ENCODE measurements at regions not wholly inside any gene's neighbourhood (a gene's known extent, or its start where the extent isn't known, plus 50 kb on each side); places are given as distances from the start of the nearest gene placed in this dataset.

GRCh38 chr3:99126316-99126715 lies 224.8 kb upstream of the DCBLD2 start:
- no peak for TF ChIP-seq CTCF (IDR thresholded peaks at IDR 0.05; ENCODE audit: low read depth, low read length)
- H3K4me3 ChIP-seq (ENCODE audit: low read depth, low read length) = no peak overlapping the region
- DNase-seq (ENCODE audit: low read depth, low spot score) = peak; percentile 8
- in situ Hi-C loops (cut with HindIII; ENCODE audit: low sequenced_read_pairs) = no loop called here

DNA sequence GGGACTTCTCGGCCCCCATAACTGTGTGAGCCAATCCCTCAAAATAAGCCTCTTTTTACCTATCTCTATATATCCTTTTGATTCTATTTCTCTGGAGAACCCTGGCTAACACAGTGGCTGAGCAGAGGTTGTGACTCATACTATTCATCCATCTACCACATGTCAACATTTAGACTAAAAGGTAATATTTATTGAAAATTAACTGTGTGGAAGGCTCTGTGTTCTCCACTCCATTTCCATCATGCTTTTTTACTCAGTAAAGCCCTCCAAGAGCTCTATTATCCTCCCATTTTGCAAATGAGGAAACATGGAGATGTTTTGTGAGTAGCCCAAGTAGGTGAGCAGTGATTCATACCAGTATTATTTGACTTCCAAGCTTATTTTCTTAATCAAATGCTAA lies 217.9 kb upstream of the DCBLD2 start:
- in situ Hi-C loops (cut with HindIII; ENCODE audit: low sequenced_read_pairs) = no loop called here
- no peak overlapping the region for H3K4me3 ChIP-seq (ENCODE audit: low read depth, low read length)
- no peak for TF ChIP-seq CTCF (IDR thresholded peaks at IDR 0.05; ENCODE audit: low read depth, low read length)
- peak; percentile 33 for DNase-seq (ENCODE audit: low read depth, low spot score)

DNA sequence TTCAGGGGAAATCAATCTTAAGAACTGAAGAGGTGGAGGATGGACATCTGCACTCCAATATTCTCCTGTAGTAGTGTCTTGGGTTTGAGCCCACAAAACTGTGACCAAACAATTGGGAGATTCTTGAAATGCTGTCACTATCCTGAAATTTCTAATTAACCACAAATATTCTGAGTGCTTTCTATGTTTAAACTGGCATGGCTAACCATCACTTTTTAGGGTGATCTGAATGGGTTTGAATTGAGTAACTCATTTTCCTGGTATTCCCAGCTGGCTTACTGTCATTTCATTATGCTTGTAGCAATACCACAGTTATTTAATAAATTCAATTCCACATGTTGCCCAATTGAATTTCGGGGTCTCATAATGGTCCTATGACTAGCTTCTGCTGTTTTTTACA lies 216.9 kb upstream of the DCBLD2 start:
- TF ChIP-seq CTCF (IDR thresholded peaks at IDR 0.05; ENCODE audit: low read depth, low read length) = no peak
- in situ Hi-C loops (cut with HindIII; ENCODE audit: low sequenced_read_pairs) = no loop called here
- peak; percentile 42 for DNase-seq (ENCODE audit: low read depth, low spot score)
- H3K4me3 ChIP-seq (ENCODE audit: low read depth, low read length) = no peak overlapping the region

DNA sequence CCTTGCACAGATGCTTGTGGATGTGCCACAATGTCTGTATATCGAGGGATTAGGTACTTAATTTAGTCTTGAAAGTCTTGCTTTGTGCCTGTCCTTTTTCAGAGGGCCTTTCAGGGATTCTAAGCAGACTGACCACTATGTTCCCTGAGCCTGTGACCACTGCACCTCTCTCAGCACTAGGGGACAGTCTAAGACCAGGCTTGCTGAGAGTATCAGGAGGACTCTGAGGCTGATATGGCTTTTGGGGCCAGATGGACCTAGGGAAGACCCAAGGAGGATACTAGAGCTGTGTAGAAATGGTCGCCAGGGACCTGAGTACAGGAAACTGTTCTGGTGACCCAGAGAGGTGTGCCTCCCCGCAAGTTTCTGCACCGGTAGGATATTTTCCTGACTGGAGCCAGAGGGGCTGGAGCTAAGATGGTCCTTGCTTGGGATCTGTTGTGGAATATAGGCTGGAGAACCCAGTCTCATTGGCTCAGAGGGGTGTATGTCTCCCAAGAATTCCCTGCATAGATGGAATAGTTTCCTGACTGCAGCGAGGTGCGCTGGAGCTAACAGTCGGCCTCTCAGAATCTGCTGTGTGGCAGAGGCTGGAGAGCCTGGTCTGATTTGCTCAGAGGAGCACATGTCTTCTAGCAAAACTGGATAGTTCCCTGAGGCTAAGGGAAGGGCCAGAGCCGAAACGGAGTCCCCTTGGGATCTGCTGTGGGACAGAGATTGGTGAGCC lies 213.2 kb upstream of the DCBLD2 start:
- in situ Hi-C loops (cut with HindIII; ENCODE audit: low sequenced_read_pairs) = no loop called here
- H3K4me3 ChIP-seq (ENCODE audit: low read depth, low read length) = no peak overlapping the region
- TF ChIP-seq CTCF (IDR thresholded peaks at IDR 0.05; ENCODE audit: low read depth, low read length) = peak; percentile 93
- peak; percentile 61 for DNase-seq (ENCODE audit: low read depth, low spot score)

GRCh38 chr3:99111235-99111634 lies 209.7 kb upstream of the DCBLD2 start:
- in situ Hi-C loops (cut with HindIII; ENCODE audit: low sequenced_read_pairs) = no loop called here
- no peak overlapping the region for H3K4me3 ChIP-seq (ENCODE audit: low read depth, low read length)
- DNase-seq (ENCODE audit: low read depth, low spot score) = peak; percentile 20
- no peak for TF ChIP-seq CTCF (IDR thresholded peaks at IDR 0.05; ENCODE audit: low read depth, low read length)

DNA sequence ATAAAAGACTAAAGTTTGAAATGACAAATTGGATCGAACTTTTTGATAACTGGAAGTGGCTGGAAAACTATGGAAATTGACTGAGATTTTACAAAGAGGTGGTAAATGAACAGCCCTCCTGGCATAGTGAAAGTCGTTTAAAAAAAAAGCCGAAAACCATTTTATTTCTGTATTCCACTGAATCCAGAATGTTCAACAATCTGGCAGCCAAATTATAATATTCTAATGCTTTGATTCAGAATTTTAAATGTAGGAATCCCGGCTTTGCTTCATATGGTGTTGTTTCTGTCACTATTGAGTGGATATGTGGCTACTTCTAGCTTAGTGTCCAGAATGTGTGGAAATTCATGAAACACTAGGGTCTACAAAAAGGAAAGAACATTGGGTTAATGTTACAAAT lies 208.9 kb upstream of the DCBLD2 start:
- TF ChIP-seq CTCF (IDR thresholded peaks at IDR 0.05; ENCODE audit: low read depth, low read length) = no peak
- DNase-seq (ENCODE audit: low read depth, low spot score) = no peak
- H3K4me3 ChIP-seq (ENCODE audit: low read depth, low read length) = no peak overlapping the region
- in situ Hi-C loops (cut with HindIII; ENCODE audit: low sequenced_read_pairs) = no loop called here
